DND-41 (cell line): ENCODE measurements at regions not wholly inside any gene's neighbourhood (a gene's known extent, or its start where the extent isn't known, plus 50 kb on each side); places are given as distances from the start of the nearest gene placed in this dataset.
"Not testable (repeated sequence)": the region's sequence is repeated elsewhere in the genome, so short reads cannot be mapped to it uniquely, and the experiment has no call there.

Experiments
- ATAC-seq: fragments of 200-7000 bp; cut with Tn5 transposase; 3 replicates; pipeline ENCODE4 v1.9.1; 2021; ENCODE audit warnings: low read depth; ENCODE audit not compliant: insufficient read depth
- DNase-seq: peaks from one replicate; pipeline ENCODE4 v3.0.0-alpha.2; 2020
- H2AFZ ChIP-seq: 2 replicates; pipeline ENCODE4 v1.6.0; 2012; ENCODE audit warnings: low read depth, low read length
- H3K27ac ChIP-seq: 2 replicates; pipeline ENCODE4 v1.5.1; 2012; ENCODE audit warnings: low read length, inconsistent platforms
- H3K27me3 ChIP-seq: fragments of 200-600 bp; sonication (generic); 2 replicates; pipeline ENCODE4 v1.6.0; 2012; ENCODE audit warnings: low read length, mild to moderate bottlenecking, inconsistent platforms; ENCODE audit not compliant: insufficient read depth, poor library complexity
- H3K36me3 ChIP-seq: 2 replicates; pipeline ENCODE4 v1.5.1; 2012; ENCODE audit warnings: low read length, inconsistent platforms; ENCODE audit not compliant: insufficient read depth
- H3K4me1 ChIP-seq: 2 replicates; pipeline ENCODE4 v1.5.1; 2012; ENCODE audit warnings: mild to moderate bottlenecking, low read length; ENCODE audit not compliant: insufficient read depth
- H3K4me2 ChIP-seq: 2 replicates; pipeline ENCODE4 v1.6.0; 2012; ENCODE audit warnings: mild to moderate bottlenecking, moderate library complexity, low read length, inconsistent platforms; ENCODE audit not compliant: insufficient read depth
- H3K4me3 ChIP-seq, 2 experiments: fragments of 200-600 bp in 1 of 2; shearing (Covaris generic) in 1 of 2; 2 replicates each; pipeline ENCODE4 v1.5.1; 2012 to 2016; ENCODE audit warnings: inconsistent platforms in 2 of 2, low read length in 2 of 2, mild to moderate bottlenecking in 2 of 2, low read depth in 1 of 2, moderate library complexity in 1 of 2
- H3K79me2 ChIP-seq: 2 replicates; pipeline ENCODE4 v1.6.0; 2012; ENCODE audit warnings: low read length, inconsistent platforms; ENCODE audit not compliant: insufficient read depth
- H3K9ac ChIP-seq: 2 replicates; pipeline ENCODE4 v1.6.0; 2012; ENCODE audit warnings: low read depth, mild to moderate bottlenecking, inconsistent platforms, low read length, moderate library complexity
- H3K9me3 ChIP-seq: 2 replicates; pipeline ENCODE4 v1.5.1; 2012; ENCODE audit warnings: low read length, moderate library complexity, mild to moderate bottlenecking, inconsistent platforms; ENCODE audit not compliant: insufficient read depth, severe bottlenecking
- H4K20me1 ChIP-seq: 2 replicates; pipeline ENCODE4 v1.6.0; 2012; ENCODE audit warnings: low read length; ENCODE audit not compliant: insufficient read depth
- CTCF ChIP-seq: IDR thresholded peaks from 2 replicates; pipeline ENCODE4 v1.5.1; 2012; ENCODE audit warnings: borderline replicate concordance, low read length, moderate library complexity, mild to moderate bottlenecking; ENCODE audit not compliant: poor library complexity, severe bottlenecking; ENCODE audit errors: extremely low read depth
- EZH2 ChIP-seq: IDR thresholded peaks from 3 replicates; pipeline ENCODE4 v1.6.1; 2012; ENCODE audit warnings: borderline replicate concordance, low read depth, mild to moderate bottlenecking, moderate library complexity, low read length, inconsistent platforms; ENCODE audit not compliant: severe bottlenecking

GRCh38 chr1:59210430-59210829, 86.5 kb upstream of the FGGY start:
- H3K27ac ChIP-seq, ATAC-seq, H3K9ac ChIP-seq, DNase-seq, H3K79me2 ChIP-seq, H3K4me3 ChIP-seq, H3K27me3 ChIP-seq, H3K4me2 ChIP-seq, H3K36me3 ChIP-seq, H4K20me1 ChIP-seq, H2AFZ ChIP-seq, H3K9me3 ChIP-seq: not testable (repeated sequence)
- peaks cover 10% of the 10 kb centered on the region for H3K4me1 ChIP-seq

DNA sequence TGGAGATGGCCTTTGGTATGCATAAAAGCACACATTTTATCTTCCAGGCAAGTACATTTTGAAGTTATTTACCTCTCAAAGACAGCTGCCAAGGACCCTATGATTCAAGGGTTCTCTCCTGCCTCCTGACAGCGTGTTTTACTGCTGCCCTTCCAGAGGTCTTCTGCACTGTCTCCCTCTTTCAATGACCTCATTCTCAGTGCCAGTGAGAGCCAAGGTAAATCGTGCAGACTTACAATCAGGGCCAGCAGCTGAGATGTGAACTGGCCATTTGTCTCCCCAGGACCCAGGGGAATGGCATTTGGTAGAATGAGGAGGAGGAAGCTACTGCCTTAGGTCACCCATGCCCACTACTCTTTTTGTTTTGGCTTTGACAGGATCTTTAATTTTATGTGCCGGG, 84.2 kb upstream of the FGGY start:
- Histone ChIP-seq H3K4me3 (no peak overlapping the region), H3K9ac (no peak overlapping the region), H3K36me3 (no peaks in the 10 kb centered on the region), H3K79me2 (no peaks in the 10 kb centered on the region), H3K4me1 (no peaks in the 10 kb centered on the region), H3K4me2 (no peak overlapping the region), H3K27me3 (no peaks in the 10 kb centered on the region), H3K27ac (no peak overlapping the region), H2AFZ (no peak overlapping the region), H4K20me1 (no peaks in the 10 kb centered on the region), H3K9me3 (no peaks in the 10 kb centered on the region)
- DNase-seq (no peak), ATAC-seq (no peak)
- no peak for TF ChIP-seq EZH2
- TF ChIP-seq CTCF, result no peak

GRCh38 chr1:59214248-59215208, 82.4 kb upstream of the FGGY start:
- no peaks in the 10 kb centered on the region for H3K36me3 ChIP-seq
- no peaks in the 10 kb centered on the region for H3K4me1 ChIP-seq
- H3K9me3 ChIP-seq, result no peaks in the 10 kb centered on the region
- no peak overlapping the region for H3K27ac ChIP-seq
- ATAC-seq (no peak), DNase-seq (no peak)
- no peak overlapping the region for H3K4me2 ChIP-seq
- H4K20me1 ChIP-seq, result no peaks in the 10 kb centered on the region
- H3K4me3 ChIP-seq, result no peak overlapping the region
- no peaks in the 10 kb centered on the region for H3K27me3 ChIP-seq
- H3K79me2 ChIP-seq, result no peaks in the 10 kb centered on the region
- no peak for TF ChIP-seq CTCF
- no peak for TF ChIP-seq EZH2
- H2AFZ ChIP-seq, result no peak overlapping the region
- no peak overlapping the region for H3K9ac ChIP-seq

- no peak overlapping the region for H3K9ac ChIP-seq
- no peak overlapping the region for H3K4me3 ChIP-seq
- no peak overlapping the region for H3K27ac ChIP-seq
- H2AFZ ChIP-seq, result no peak overlapping the region
- H4K20me1 ChIP-seq, result no peaks in the 10 kb centered on the region
- TF ChIP-seq CTCF, result no peak
- no peak for TF ChIP-seq EZH2
- no peak overlapping the region for H3K4me2 ChIP-seq
- no peaks in the 10 kb centered on the region for H3K4me1 ChIP-seq
- H3K36me3 ChIP-seq, result no peaks in the 10 kb centered on the region
- ATAC-seq (no peak), DNase-seq (no peak)
- H3K27me3 ChIP-seq, result no peaks in the 10 kb centered on the region
- H3K79me2 ChIP-seq, result no peaks in the 10 kb centered on the region
- no peaks in the 10 kb centered on the region for H3K9me3 ChIP-seq
Observed at GRCh38 chr1:59215766-59216291, 81.1 kb upstream of the FGGY start.

- H2AFZ ChIP-seq, H3K9ac ChIP-seq, H3K79me2 ChIP-seq, H3K9me3 ChIP-seq, H3K27ac ChIP-seq, DNase-seq, ATAC-seq, H3K4me3 ChIP-seq, H3K27me3 ChIP-seq, H3K4me2 ChIP-seq, H4K20me1 ChIP-seq, H3K36me3 ChIP-seq, H3K4me1 ChIP-seq: not testable (repeated sequence)
Observed at GRCh38 chr1:59217439-59217838, 79.5 kb upstream of the FGGY start.
